ENCODE measurements at regions not wholly inside any gene's neighbourhood (a gene's known extent, or its start where the extent isn't known, plus 50 kb on each side); places are given as distances from the start of the nearest gene placed in this dataset.

- TF ChIP-seq, protein P1, sequence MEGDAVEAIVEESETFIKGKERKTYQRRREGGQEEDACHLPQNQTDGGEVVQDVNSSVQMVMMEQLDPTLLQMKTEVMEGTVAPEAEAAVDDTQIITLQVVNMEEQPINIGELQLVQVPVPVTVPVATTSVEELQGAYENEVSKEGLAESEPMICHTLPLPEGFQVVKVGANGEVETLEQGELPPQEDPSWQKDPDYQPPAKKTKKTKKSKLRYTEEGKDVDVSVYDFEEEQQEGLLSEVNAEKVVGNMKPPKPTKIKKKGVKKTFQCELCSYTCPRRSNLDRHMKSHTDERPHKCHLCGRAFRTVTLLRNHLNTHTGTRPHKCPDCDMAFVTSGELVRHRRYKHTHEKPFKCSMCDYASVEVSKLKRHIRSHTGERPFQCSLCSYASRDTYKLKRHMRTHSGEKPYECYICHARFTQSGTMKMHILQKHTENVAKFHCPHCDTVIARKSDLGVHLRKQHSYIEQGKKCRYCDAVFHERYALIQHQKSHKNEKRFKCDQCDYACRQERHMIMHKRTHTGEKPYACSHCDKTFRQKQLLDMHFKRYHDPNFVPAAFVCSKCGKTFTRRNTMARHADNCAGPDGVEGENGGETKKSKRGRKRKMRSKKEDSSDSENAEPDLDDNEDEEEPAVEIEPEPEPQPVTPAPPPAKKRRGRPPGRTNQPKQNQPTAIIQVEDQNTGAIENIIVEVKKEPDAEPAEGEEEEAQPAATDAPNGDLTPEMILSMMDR (IDR thresholded peaks at IDR 0.05; ENCODE audit: low read depth, low read length): no peak
- no peak for TF ChIP-seq EZH2phosphoT487 (IDR thresholded peaks at IDR 0.05; ENCODE audit: low read depth)
Observed at GRCh38 chr10:130687566-130687965, 551.4 kb downstream of the GLRX3 start.

All from OCI-LY3 (cell line).